HG03439 (cell line): ENCODE measurements at regions not wholly inside any gene's neighbourhood (a gene's known extent, or its start where the extent isn't known, plus 50 kb on each side); places are given as distances from the start of the nearest gene placed in this dataset.
"Not testable (repeated sequence)": the region's sequence is repeated elsewhere in the genome, so short reads cannot be mapped to it uniquely, and the experiment has no call there.

Source experiments
- ATAC-seq: cut with Tn5 transposase; IDR thresholded peaks from one replicate; pipeline ENCODE4 v1.9.1; 2021; ENCODE audit warnings: mild to moderate bottlenecking, moderate library complexity; ENCODE audit not compliant: unreplicated experiment

- no peak for ATAC-seq
Observed at GRCh38 chr4:62588671-62589070, 1388.5 kb downstream of the ADGRL3 start.

GRCh38 chr4:62571494-62571893 is 1371.4 kb downstream of the ADGRL3 start:
- ATAC-seq: no peak

- no peak for ATAC-seq
Observed at GRCh38 chr4:62560858-62561257, 1360.7 kb downstream of the ADGRL3 start.

- no peak for ATAC-seq
Observed at GRCh38 chr4:62550121-62550520, 1350.0 kb downstream of the ADGRL3 start.

- ATAC-seq: no peak
Observed at GRCh38 chr4:62549601-62550000, 1349.5 kb downstream of the ADGRL3 start.

GRCh38 chr4:62548765-62549164 is 1348.6 kb downstream of the ADGRL3 start:
- no peak for ATAC-seq

GRCh38 chr4:62548108-62548524 is 1348.0 kb downstream of the ADGRL3 start:
- no peak for ATAC-seq

- ATAC-seq: no peak
Observed at GRCh38 chr4:62544428-62544827, 1344.3 kb downstream of the ADGRL3 start.

- ATAC-seq: no peak
Observed at GRCh38 chr4:62543002-62543401, 1342.9 kb downstream of the ADGRL3 start.

GRCh38 chr4:62533573-62533972 is 1333.4 kb downstream of the ADGRL3 start:
- no peak for ATAC-seq

GRCh38 chr4:62531731-62532130 is 1331.6 kb downstream of the ADGRL3 start:
- ATAC-seq: no peak

GRCh38 chr4:62531264-62531663 is 1331.1 kb downstream of the ADGRL3 start:
- ATAC-seq: no peak

GRCh38 chr4:62528874-62529273 is 1328.7 kb downstream of the ADGRL3 start:
- ATAC-seq: no peak

- ATAC-seq: no peak
Observed at GRCh38 chr4:62526671-62527070, 1326.5 kb downstream of the ADGRL3 start.

GRCh38 chr4:62523256-62523655 is 1323.1 kb downstream of the ADGRL3 start:
- ATAC-seq: no peak

- ATAC-seq: no peak
Observed at GRCh38 chr4:62522273-62522672, 1322.1 kb downstream of the ADGRL3 start.

- ATAC-seq: no peak
Observed at GRCh38 chr4:62517716-62518115, 1317.6 kb downstream of the ADGRL3 start.

GRCh38 chr4:62513306-62513705 is 1313.2 kb downstream of the ADGRL3 start:
- no peak for ATAC-seq

- ATAC-seq: no peak
Observed at GRCh38 chr4:62512271-62512670, 1312.1 kb downstream of the ADGRL3 start.

GRCh38 chr4:62510228-62510627 is 1310.1 kb downstream of the ADGRL3 start:
- ATAC-seq: no peak

GRCh38 chr4:62500296-62500695 is 1300.2 kb downstream of the ADGRL3 start:
- ATAC-seq: no peak

- no peak for ATAC-seq
Observed at GRCh38 chr4:62495032-62495431, 1294.9 kb downstream of the ADGRL3 start.

GRCh38 chr4:62491756-62492155 is 1291.6 kb downstream of the ADGRL3 start:
- not testable (repeated sequence) for ATAC-seq

GRCh38 chr4:62490635-62491034 is 1290.5 kb downstream of the ADGRL3 start:
- no peak for ATAC-seq
